Astrocyte (in vitro differentiated cells and primary cell): ENCODE measurements at regions not wholly inside any gene's neighbourhood (a gene's known extent, or its start where the extent isn't known, plus 50 kb on each side); places are given as distances from the start of the nearest gene placed in this dataset.
A peak's percentile ranks its signal among the peaks of the same experiment; 100 is the strongest.

Experiments
- DNase-seq: peaks from one replicate; pipeline ENCODE4 v3.0.0-alpha.2; 2010; ENCODE audit warnings: low read depth
- FAIRE-seq: peaks from 2 replicates; lab custom pipeline; 2011; peaks lifted over from hg19 to GRCh38; lab: Jason Lieb, UNC
- H2AFZ ChIP-seq: 2 replicates; pipeline ENCODE4 v1.6.0; 2012; ENCODE audit warnings: low read depth, low read length, inconsistent platforms
- H3K27ac ChIP-seq: 2 replicates; pipeline ENCODE4 v1.5.1; 2011; ENCODE audit warnings: low read depth, low read length, inconsistent platforms
- H3K27me3 ChIP-seq: 2 replicates; pipeline ENCODE4 v1.6.0; 2011; ENCODE audit warnings: low read length, inconsistent platforms; ENCODE audit not compliant: insufficient read depth
- H3K36me3 ChIP-seq: 2 replicates; pipeline ENCODE4 v1.5.1; 2011; ENCODE audit warnings: low read length, inconsistent platforms; ENCODE audit not compliant: insufficient read depth
- H3K4me1 ChIP-seq: 2 replicates; pipeline ENCODE4 v1.5.1; 2011; ENCODE audit warnings: low read length, inconsistent platforms; ENCODE audit not compliant: insufficient read depth
- H3K4me2 ChIP-seq: 2 replicates; pipeline ENCODE4 v1.6.0; 2012; ENCODE audit warnings: low read length, inconsistent platforms
- H3K4me3 ChIP-seq: 2 replicates; pipeline ENCODE4 v1.5.1; 2011; ENCODE audit warnings: low read depth, mild to moderate bottlenecking, low read length, inconsistent platforms; ENCODE audit not compliant: insufficient read depth
- H3K79me2 ChIP-seq: 2 replicates; pipeline ENCODE4 v1.6.0; 2012; ENCODE audit warnings: mild to moderate bottlenecking, low read length, inconsistent platforms; ENCODE audit not compliant: insufficient read depth
- H3K9ac ChIP-seq: 2 replicates; pipeline ENCODE4 v1.6.0; 2012; ENCODE audit warnings: mild to moderate bottlenecking, low read length, inconsistent platforms
- H3K9me3 ChIP-seq: 2 replicates; pipeline ENCODE4 v1.5.1; 2012; ENCODE audit warnings: low read depth, mild to moderate bottlenecking, low read length, inconsistent platforms; ENCODE audit not compliant: insufficient read depth
- H4K20me1 ChIP-seq: 2 replicates; pipeline ENCODE4 v1.6.0; 2012; ENCODE audit warnings: low read length, inconsistent platforms; ENCODE audit not compliant: insufficient read depth
- H3K27ac Mint-ChIP-seq: one replicate; pipeline ENCODE4 v1.8.0; 2021; ENCODE audit warnings: mild to moderate bottlenecking, mixed read lengths; ENCODE audit not compliant: unreplicated experiment
- H3K27me3 Mint-ChIP-seq: one replicate; pipeline ENCODE4 v1.8.0; 2021; ENCODE audit warnings: low read depth, mixed read lengths; ENCODE audit not compliant: unreplicated experiment
- H3K36me3 Mint-ChIP-seq: one replicate; pipeline ENCODE4 v1.8.0; 2021; ENCODE audit warnings: low read depth, mixed read lengths; ENCODE audit not compliant: unreplicated experiment
- H3K4me1 Mint-ChIP-seq: one replicate; pipeline ENCODE4 v1.8.0; 2021; ENCODE audit warnings: low read depth, mixed read lengths; ENCODE audit not compliant: unreplicated experiment
- H3K4me3 Mint-ChIP-seq: one replicate; pipeline ENCODE4 v1.8.0; 2021; ENCODE audit warnings: mild to moderate bottlenecking, moderate library complexity, mixed read lengths; ENCODE audit not compliant: unreplicated experiment
- H3K9me3 Mint-ChIP-seq: one replicate; pipeline ENCODE4 v1.8.0; 2021; ENCODE audit warnings: mild to moderate bottlenecking, mixed read lengths; ENCODE audit not compliant: unreplicated experiment
- CTCF ChIP-seq: IDR thresholded peaks from 2 replicates; pipeline ENCODE4 v1.5.1; 2011; ENCODE audit warnings: low read depth, mild to moderate bottlenecking, inconsistent platforms, low read length, moderate library complexity; ENCODE audit not compliant: insufficient read depth
- EZH2 ChIP-seq: IDR thresholded peaks from 2 replicates; pipeline ENCODE4 v1.6.1; 2012; ENCODE audit warnings: mild to moderate bottlenecking, low read length, inconsistent platforms; ENCODE audit not compliant: insufficient read depth

GRCh38 chr4:177117256-177117655 is 192.4 kb upstream of the NEIL3 start:
- H3K4me3 ChIP-seq, result no peak overlapping the region
- no peaks in the 10 kb centered on the region for H3K36me3 Mint-ChIP-seq
- no peaks in the 10 kb centered on the region for H3K79me2 ChIP-seq
- no peaks in the 10 kb centered on the region for H3K4me1 ChIP-seq
- H3K27ac ChIP-seq, result no peak overlapping the region
- no peaks in the 10 kb centered on the region for H3K36me3 ChIP-seq
- H4K20me1 ChIP-seq, result no peaks in the 10 kb centered on the region
- H3K9me3 Mint-ChIP-seq, result peaks cover 9% of the 10 kb centered on the region
- no peak overlapping the region for H3K4me3 Mint-ChIP-seq
- no peaks in the 10 kb centered on the region for H3K27me3 ChIP-seq
- FAIRE-seq, result no peak
- H3K27me3 Mint-ChIP-seq, result no peaks in the 10 kb centered on the region
- TF ChIP-seq CTCF (no peak), EZH2 (no peak)
- peak overlapping the region; percentile 31 for H2AFZ ChIP-seq
- H3K9me3 ChIP-seq, result no peaks in the 10 kb centered on the region
- H3K4me2 ChIP-seq, result no peak overlapping the region
- H3K4me1 Mint-ChIP-seq, result no peaks in the 10 kb centered on the region
- peak; percentile 46 for DNase-seq
- no peak overlapping the region for H3K9ac ChIP-seq
- no peak overlapping the region for H3K27ac Mint-ChIP-seq

- H3K9ac ChIP-seq, result no peak overlapping the region
- Mint-ChIP-seq H3K27ac (no peak overlapping the region), H3K36me3 (no peaks in the 10 kb centered on the region), H3K4me3 (no peak overlapping the region), H3K9me3 (peaks cover 6% of the 10 kb centered on the region), H3K4me1 (no peaks in the 10 kb centered on the region), H3K27me3 (no peaks in the 10 kb centered on the region)
- H3K27ac ChIP-seq, result peak overlapping the region; percentile 21
- H3K4me3 ChIP-seq, result no peak overlapping the region
- no peaks in the 10 kb centered on the region for H4K20me1 ChIP-seq
- H3K4me1 ChIP-seq, result no peaks in the 10 kb centered on the region
- H3K4me2 ChIP-seq, result peak overlapping the region; percentile 21
- peak; percentile 80 for FAIRE-seq
- H3K36me3 ChIP-seq, result no peaks in the 10 kb centered on the region
- no peaks in the 10 kb centered on the region for H3K79me2 ChIP-seq
- no peaks in the 10 kb centered on the region for H3K27me3 ChIP-seq
- TF ChIP-seq CTCF (no peak), EZH2 (no peak)
- H3K9me3 ChIP-seq, result no peaks in the 10 kb centered on the region
- no peak overlapping the region for H2AFZ ChIP-seq
- peak; percentile 100 for DNase-seq
Observed at GRCh38 chr4:177118596-177118995, 191.1 kb upstream of the NEIL3 start.

- Histone ChIP-seq H3K9ac (no peak overlapping the region), H3K27ac (peak overlapping the region; percentile 21), H3K4me1 (no peaks in the 10 kb centered on the region), H4K20me1 (no peaks in the 10 kb centered on the region), H3K4me2 (peak overlapping the region; percentile 21), H3K79me2 (no peaks in the 10 kb centered on the region), H3K9me3 (no peaks in the 10 kb centered on the region), H2AFZ (no peak overlapping the region), H3K27me3 (no peaks in the 10 kb centered on the region), H3K4me3 (no peak overlapping the region), H3K36me3 (no peaks in the 10 kb centered on the region)
- TF ChIP-seq EZH2, result no peak
- no peak for TF ChIP-seq CTCF
- FAIRE-seq, result peak; percentile 39
- Mint-ChIP-seq H3K9me3 (peaks cover 6% of the 10 kb centered on the region), H3K4me1 (no peaks in the 10 kb centered on the region), H3K27me3 (no peaks in the 10 kb centered on the region), H3K4me3 (no peak overlapping the region), H3K36me3 (no peaks in the 10 kb centered on the region), H3K27ac (no peak overlapping the region)
- peak; percentile 71 for DNase-seq
Observed at GRCh38 chr4:177119021-177119471, 190.6 kb upstream of the NEIL3 start.
